A172 (cell line): ENCODE measurements at regions not wholly inside any gene's neighbourhood (a gene's known extent, or its start where the extent isn't known, plus 50 kb on each side); places are given as distances from the start of the nearest gene placed in this dataset.

Source experiments
- DNase-seq: peaks from one replicate; pipeline ENCODE4 v3.0.0-alpha.2; 2015; ENCODE audit warnings: low spot score

GRCh38 chr12:116381744-116382685 is 104.5 kb upstream of the MED13L start:
- DNase-seq: peak; percentile 94

DNA sequence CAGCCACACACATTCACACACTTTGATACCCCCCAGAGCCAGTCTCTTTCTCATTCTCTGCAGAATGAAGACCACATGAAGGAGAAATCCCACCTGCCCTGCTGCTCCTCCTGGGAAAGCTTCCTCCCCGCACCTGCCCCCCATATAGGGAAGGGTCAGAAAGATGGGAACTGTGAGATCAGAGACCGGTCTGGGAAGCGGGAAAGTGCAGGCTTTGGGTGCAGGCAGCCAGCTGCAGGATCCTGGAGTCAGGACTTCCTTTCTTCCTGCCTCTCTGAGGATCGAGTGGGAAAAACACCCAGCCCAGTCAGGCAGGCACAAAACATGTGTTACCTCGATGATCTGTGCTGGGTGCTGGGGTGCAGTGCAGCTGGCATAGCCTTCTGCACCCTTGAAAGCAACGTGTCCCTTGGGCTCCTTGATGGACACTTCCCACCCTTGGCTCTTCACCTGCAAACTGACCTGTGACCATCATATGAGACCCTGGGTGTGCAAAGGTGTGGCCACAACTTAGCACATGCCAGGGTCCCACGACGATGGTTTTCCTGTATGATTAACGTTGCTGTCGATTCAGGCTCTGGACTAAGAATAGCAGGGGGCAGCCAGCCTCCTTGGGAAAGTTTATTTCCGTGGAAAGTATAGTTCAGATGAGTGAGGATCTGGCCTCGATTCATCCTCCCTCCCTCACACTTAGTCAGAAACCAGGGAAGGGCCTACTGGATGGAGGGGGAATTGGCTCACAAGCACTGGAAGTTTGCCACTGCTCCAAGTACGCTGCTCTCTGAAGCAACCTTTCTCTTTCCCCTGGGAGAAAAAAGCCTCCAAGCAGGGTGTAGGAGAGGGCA is 105.4 kb upstream of the MED13L start:
- DNase-seq: peak; percentile 88

DNA sequence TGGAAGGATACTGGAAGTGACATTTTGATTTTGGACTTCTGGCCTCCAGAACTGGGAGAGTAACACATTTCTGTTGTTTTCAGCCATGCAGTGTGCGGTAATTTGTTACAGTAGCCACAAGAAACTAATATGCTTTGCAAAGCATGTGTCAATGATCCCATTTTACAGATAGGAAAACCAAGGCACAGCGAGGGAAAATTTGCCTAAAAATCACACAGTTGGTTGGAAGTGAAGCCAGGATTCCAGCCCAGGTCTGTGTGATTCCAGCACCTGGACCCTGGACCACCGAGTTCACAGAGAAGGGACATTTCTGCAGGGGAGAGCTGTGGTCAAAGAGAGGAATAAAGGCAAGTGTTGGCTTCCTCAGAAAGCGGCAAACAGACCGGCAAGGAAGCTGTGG is 106.7 kb upstream of the MED13L start:
- DNase-seq: no peak

- peak; percentile 40 for DNase-seq
Measured at GRCh38 chr12:116384691-116385485, 107.4 kb upstream of the MED13L start.

- DNase-seq: no peak
Measured at GRCh38 chr12:116385486-116386217, 108.2 kb upstream of the MED13L start.

- DNase-seq: no peak
Measured at GRCh38 chr12:116389326-116389725, 111.8 kb upstream of the MED13L start.

- DNase-seq: peak; percentile 92
Measured at GRCh38 chr12:116389990-116390389, 112.5 kb upstream of the MED13L start.

DNA sequence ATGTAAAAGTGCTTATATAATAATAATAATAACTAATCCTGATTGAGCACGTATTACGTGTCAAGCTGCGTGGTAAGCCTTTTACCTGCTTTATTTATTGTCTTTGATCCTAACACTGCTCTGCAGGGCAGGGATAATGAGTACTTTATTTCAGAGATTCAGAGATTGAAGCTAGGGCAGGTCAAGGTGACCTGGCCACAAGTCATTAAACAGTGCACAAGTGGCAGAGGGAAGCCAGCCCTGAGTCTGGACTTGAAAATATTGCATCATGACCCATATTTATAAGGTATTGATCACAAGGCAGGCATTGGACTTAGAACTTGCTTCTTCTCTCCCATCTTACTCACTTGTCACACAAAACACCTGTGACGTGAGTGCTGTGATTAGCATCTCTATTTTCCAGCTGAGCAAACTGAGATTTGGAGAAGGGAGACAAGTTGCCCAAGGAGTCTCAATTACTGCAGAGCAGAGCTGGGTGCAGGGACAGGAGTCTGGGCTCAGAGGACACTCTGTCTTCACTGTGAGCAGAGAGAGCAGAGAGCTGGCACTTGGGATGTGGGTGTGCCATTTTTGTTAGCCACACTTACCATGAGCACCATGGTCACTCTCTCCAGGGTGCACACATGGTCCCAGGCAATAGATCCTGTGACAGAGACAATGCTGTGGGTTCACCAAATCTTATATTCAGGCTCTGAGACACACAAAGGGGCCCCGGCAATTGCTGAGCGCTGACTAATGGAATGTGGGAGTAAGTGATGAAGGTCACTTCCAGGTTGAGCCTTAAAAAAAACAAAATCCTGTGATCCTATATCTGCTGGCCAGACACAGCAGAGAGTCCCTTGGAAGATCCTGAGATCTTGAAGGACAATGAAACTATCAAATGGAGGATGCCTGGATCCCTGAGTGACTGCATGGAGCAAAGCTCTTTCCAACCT is 113.2 kb upstream of the MED13L start:
- no peak for DNase-seq

DNA sequence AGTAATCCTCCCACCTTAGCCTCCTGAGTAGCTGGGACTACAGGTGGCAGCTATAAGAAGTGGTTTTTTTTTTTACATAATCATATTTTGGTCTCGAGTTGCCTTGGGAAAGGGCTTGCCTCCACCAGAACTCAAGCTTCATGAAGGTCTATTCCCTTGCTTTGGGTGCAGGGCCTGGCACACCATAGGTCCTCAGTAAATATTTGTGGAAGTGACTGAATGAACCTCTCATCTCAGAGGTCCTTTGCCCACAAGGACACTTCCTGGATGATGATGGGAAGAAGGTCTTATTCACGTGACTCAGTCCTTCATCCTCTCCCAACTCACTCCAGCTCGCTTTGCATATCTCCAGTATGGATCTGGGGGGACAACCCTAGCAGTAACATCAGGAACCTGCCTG is 114.0 kb upstream of the MED13L start:
- DNase-seq: no peak

DNA sequence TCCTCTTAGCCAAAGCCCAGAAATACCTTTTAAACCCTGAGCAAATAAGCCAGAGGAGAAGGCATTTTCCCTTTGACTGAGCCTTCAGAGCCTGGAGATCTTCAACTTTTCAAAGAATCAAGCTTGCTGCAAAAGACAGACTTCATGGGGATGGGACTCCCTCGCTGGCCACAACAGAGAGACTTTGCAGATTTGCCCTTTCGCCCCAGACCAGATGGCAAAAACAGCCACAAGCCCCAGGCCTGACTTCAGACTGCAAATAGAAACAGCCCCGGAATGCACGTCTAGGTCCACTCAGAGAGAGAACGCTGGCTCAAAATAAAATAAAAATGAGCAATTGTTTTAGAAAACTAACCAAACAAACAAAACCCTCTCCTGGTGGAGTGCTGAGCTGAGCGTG is 114.6 kb upstream of the MED13L start:
- DNase-seq: no peak

- no peak for DNase-seq
Measured at GRCh38 chr12:116393255-116393654, 115.8 kb upstream of the MED13L start.

- no peak for DNase-seq
Measured at GRCh38 chr12:116393859-116394650, 116.6 kb upstream of the MED13L start.

DNA sequence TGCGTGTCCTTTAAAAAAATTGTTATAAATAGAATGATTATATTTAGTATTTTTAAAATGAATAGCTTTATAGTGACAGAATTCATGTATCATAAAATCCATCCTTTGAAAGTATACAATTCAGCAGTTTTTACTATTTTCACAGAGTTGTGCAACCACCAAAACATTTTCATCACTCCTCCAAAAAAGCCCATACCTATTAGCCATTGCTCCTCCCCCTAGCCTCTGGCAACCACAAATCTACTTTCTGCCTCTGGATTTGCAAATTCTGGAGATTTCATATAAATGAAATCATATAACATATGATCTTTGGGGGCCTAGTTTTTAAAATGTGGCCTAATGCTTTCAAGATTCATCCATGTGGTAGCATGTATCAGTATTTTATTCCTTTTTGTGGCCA is 117.9 kb upstream of the MED13L start:
- no peak for DNase-seq

DNA sequence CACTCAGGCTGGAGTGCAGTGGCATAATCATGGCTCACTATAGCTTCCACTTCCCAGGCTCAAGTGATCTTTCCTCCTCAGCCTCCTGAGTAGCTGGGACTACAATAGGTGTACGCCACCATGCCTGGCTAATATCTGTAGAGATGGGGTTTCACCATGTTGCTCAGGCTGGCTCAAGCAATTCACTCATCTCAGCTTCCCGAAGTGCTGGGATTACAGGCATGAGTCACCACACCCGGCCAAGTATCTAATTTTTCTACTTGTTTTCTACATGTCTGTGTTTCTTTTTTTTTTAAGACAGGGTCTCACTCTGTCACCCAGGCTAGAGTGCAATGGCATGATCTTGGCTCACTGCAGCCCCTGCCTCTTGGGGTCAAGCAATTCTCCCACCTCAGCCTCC is 119.7 kb upstream of the MED13L start:
- DNase-seq: peak; percentile 40

GRCh38 chr12:116398193-116398592 is 120.7 kb upstream of the MED13L start:
- no peak for DNase-seq

GRCh38 chr12:116399055-116399454 is 121.6 kb upstream of the MED13L start:
- no peak for DNase-seq

DNA sequence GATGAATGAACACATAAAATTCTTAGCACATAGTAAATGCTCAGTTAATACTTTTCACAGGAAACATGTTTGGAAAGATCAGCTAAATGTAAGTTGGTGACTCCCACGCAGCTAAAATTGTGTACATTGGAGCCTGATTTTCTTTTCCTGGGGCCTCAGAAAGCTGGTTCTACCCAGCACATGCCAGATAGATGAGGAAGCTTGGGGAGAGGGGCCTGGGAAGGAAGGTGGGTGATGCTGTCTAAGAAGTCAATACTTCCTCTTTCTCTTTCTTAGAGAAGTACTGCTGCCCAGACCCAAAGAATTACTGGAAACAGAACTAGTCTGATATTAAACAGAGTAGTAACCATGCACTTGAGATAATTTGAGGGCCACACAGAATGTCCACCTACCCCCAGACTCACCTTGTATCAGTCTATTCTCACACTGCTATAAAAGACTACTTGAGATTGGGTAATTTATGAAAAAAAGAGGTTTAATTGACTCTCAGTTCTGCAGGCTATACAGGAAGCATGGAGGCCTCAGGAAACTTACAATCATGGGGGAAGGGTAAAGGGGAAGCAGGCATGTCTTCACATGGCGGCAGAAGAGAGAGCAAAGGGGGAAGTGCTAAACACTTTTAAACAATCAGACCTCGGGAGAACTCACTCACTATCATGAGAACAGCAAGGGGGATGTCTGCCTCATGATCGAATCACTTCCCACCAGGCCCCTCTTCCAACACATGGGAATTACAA is 123.3 kb upstream of the MED13L start:
- no peak for DNase-seq

GRCh38 chr12:116401565-116401964 is 124.1 kb upstream of the MED13L start:
- no peak for DNase-seq
